NCI-H460 (cell line): ENCODE measurements at regions not wholly inside any gene's neighbourhood (a gene's known extent, or its start where the extent isn't known, plus 50 kb on each side); places are given as distances from the start of the nearest gene placed in this dataset.

Experiments used
- DNase-seq: peaks from one replicate; pipeline ENCODE4 v3.0.0-alpha.2; 2016; ENCODE audit warnings: low read depth; ENCODE audit errors: extremely low read depth
- small RNA-seq, 2 experiments: library from RNA; depleted of rRNA; stranded (forward); fragments of <200 nt; gene quantifications; one replicate each; pipeline ENCODE3, GENCODE V24; 2014

- DNase-seq = no peak
These were observed 366.5 kb downstream of the LRFN5 start for GRCh38 chr14:41973178-41973577.

DNA sequence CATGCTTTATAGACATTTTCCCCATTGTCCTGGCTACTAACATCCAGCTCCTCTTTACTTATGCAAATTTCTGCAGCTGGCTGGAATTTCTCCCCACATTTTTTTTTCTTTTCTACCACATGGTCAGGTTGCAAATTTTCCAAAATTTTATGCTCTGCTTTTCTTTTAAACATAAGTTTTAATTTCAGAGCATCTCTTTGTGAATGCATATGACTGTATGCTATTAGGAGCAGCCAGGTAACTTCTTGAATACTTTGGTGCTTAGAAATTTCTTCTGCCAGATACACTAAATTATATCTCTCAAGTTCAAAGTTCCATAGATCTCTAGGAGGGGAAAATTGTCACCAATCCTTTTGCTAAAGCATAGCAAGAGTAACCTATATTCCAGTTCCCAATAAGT lies 365.9 kb downstream of the LRFN5 start:
- DNase-seq = no peak

- DNase-seq = peak; percentile 3
These were observed 353.6 kb downstream of the LRFN5 start for GRCh38 chr14:41960281-41960680.

- DNase-seq = no peak
These were observed 350.8 kb downstream of the LRFN5 start for GRCh38 chr14:41957459-41957858.

Small RNA genes in the stretch of these regions (small RNA-seq; reads per million reads assigned to genes)
- gene AL163153.1 = 0 reads per million in 2 experiments
- 0 reads per million in 2 experiments for gene AL358913.1
- 0 reads per million in 2 experiments for gene AL442163.3
